NCI-H2029 treated with DMSO at 0.1 percent for 48 hours (cell line): ENCODE measurements at regions not wholly inside any gene's neighbourhood (a gene's known extent, or its start where the extent isn't known, plus 50 kb on each side); places are given as distances from the start of the nearest gene placed in this dataset.
"Not testable (repeated sequence)": the region's sequence is repeated elsewhere in the genome, so short reads cannot be mapped to it uniquely, and the experiment has no call there.

Experiments
- DNase-seq: peaks from one replicate; lab custom pipeline; 2025; lab: John Stamatoyannopoulos, UW

GRCh38 chr6:19329078-19329477, 508.1 kb upstream of the ID4 start:
- DNase-seq: no peak

- DNase-seq: no peak
Observed at GRCh38 chr6:19331089-19331488, 506.1 kb upstream of the ID4 start.

DNA sequence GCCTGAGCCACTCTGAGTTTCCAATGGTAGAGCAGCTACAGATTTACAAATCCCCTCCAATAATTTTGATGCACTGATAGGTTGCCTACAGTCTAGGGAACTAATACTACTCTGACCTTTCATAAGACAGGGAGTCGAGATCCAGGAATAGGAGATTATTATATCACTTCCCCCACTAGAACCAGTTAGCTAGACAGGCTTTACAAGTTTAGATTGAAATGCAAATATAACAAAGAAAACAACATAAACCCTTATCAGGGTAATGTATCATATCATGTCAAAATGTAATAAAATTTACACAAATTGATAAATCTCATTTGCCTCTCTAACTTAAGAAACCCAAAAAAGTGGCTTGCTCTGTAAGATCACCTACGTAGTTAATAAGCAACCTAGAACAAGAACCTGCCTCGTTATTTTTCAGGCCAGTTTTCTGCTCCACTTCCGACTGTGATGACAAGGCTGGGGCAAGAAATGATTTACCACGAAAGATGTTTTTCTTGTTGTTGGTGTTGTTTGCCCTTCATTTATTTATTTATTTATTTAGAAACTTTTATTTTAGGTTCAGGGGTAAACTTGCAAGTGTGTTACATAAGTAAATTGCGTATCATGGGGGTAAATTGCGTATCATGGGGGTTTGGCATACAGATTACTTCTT, 504.2 kb upstream of the ID4 start:
- no peak for DNase-seq

DNA sequence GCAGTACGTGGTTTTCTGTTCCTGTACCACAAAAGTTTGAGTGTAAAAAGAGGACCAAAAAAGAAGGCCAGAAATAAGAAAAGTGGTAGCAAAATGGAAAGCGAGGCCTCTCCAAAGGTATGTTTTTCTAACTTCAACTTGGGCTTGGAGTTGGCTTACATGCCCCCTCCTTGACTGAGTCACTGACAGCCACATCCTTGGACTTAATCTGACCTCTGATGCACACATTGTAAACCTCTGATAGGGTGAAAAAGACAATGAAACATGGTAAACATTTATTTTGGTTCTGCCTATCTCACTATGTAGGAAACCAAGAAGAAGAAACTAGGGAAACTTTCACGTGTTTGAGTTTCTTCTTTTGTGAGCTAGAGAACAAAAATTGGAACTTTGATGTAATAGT, 503.2 kb upstream of the ID4 start:
- DNase-seq: no peak

DNA sequence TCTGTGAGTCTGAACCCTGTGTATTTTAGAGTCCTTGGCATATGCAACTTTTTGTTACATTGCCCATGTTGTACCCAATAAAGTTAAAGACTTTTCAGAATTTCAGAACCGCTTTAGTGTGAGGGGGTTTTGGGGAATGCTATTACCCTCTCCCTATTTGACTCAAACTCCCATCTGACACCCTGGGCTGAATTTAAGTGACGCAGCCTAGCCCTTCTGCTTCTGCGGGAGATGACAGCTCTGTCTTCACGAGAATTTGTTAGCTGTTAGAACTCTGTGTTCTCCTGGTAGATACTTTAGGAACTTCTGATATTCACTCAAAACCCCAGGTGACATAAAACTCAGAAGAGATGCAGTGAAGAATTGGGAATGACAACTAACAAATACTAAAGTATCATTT, 500.6 kb upstream of the ID4 start:
- no peak for DNase-seq

DNA sequence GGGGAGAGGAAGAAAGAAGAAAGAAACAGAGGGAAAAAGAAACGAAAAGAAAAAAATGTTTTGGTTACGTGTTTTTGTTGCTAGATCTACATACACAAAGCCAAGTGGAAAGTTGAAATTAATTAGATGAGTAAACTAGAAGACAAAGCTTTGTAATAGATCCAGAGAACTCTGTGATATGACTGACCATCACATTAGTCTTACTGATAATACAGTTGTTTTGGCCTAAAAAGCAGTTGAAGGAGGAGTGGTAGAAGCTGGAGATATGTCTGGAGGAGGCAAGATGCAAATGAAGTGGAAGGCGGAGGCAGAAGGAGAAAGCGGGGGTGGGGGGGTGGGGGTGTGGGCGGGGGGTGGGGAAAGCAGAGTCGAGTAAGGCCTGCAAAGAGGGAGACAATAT, 500.1 kb upstream of the ID4 start:
- no peak for DNase-seq

DNA sequence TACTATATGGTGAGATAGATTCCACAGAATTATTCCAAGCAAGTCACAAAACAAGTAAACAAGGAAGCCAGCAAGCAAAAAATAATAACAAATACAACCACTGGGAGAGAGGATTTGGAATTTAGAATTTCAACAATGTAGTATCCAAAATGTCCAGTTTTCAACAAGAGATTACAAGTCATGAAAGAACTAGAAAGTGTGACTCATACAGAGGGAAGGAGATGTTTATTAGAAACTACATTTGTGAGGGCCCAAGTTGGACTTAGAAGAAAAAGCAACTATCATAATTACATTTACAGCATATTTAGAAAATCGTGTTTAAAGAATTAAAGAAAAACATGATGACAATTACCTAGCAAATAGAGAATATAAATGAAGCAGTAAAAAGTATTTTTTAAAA, 494.6 kb upstream of the ID4 start:
- no peak for DNase-seq

DNA sequence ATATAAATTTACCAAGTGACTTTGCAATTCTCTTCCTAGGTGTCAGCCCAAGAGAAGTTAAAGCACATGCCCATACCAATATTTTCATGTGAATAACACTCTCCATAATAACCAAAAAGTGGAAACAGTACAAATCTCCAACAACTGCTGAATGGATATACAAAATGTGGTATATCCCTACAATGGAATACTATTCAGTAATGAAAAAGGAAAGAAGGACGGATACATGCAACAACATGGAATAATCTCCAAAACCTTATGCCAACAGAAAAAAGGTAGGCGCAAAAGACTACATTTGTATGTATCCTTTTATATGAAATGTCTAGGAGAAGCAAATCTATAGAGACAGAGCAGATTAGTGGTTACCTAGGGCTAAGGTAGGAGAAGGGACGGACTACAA, 487.7 kb upstream of the ID4 start:
- no peak for DNase-seq

- DNase-seq: no peak
Observed at GRCh38 chr6:19354181-19354580, 483.0 kb upstream of the ID4 start.

DNA sequence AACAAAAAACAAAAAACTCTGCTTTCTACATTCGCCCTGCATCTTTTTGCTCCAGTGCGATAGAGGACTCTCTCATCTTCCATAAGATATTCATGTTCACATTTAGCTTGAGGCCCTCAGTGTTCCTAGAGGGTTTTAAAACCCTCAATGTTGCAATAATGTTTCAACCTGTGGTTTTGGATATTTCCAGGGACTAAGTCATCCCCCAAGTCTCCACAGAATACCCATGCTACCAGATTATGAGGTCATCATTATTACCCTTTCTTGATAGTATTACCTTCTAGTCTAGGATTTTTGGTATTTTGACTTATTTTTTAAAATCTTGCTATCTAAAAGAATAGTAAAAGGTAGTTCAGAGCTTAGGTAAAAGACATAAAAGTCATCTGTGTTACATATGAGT, 480.5 kb upstream of the ID4 start:
- DNase-seq: no peak

- no peak for DNase-seq
Observed at GRCh38 chr6:19362396-19362795, 474.8 kb upstream of the ID4 start.

DNA sequence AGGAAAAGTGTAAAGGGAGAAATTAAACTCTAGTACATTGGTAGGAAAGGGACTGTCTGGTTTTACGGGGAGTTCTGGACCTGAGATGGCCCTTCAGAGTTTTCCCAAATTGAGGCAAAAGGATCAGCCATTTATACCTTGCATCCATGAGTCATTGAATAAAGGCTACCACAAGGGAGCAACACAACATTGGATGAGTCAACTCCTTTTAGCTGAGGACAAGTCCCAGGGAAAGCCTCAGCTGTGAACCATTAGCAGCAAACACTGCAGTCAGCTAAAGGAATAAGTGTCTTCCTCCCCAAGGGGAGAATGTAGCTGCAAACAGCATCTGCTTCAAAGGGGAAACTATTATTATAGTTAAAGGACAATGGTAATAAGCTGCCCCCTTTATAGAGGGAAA, 468.7 kb upstream of the ID4 start:
- no peak for DNase-seq

DNA sequence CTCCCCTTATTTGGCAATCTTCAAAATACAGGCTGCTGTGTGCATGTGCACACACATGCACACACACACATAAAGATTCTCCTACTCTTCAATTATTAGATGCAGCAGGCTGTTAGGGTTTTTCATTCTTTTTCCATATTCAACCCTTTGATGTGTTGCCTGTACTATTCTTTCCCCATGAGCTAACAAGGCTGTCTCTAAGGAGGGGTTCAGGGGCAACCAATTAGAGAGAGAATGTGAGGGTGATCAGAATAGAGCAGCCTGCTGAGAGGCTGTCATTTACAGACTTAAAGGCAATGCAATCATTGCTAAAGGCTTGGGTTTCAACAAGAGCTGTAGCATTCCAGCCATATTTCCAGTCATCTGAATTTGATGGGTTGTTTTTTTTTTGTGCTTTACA, 467.4 kb upstream of the ID4 start:
- no peak for DNase-seq

DNA sequence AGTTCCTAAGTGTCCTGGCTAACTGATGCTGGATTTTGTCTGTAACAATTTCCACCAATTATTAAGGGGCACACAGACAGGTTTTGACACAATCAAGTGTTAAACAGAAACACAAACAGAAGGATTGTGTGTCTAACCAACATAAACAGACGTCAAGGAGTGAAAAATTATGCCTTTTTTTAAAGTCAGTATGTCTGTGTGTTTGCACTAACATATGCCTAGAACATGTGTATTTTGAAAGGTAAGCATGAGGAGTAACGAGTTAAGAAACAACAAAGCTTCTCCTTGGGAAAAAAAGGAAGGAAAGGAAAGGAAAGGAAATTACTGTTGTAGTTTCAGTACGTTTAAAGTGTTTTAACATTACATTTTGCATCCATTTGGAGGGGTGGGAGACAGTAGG, 466.3 kb upstream of the ID4 start:
- DNase-seq: no peak

DNA sequence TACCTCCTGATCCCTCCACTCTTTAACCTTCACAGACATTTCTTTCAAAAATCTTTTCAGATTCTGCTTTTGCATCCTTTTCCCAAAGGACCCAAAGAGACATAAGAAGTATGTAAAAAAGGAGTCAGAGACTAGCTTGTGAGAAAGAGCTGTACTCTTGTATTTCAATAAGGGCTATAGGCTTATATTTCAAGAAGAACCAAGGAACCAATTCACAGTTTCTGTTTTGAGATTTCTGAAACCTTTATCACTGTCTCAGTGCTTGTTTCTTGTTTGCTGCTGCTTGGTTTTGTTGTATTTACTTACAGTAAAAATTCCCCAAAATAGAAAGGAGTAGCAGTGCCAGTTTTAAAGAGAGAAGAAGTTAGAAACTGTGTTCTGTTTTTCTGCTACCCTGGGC, 461.6 kb upstream of the ID4 start:
- DNase-seq: no peak

DNA sequence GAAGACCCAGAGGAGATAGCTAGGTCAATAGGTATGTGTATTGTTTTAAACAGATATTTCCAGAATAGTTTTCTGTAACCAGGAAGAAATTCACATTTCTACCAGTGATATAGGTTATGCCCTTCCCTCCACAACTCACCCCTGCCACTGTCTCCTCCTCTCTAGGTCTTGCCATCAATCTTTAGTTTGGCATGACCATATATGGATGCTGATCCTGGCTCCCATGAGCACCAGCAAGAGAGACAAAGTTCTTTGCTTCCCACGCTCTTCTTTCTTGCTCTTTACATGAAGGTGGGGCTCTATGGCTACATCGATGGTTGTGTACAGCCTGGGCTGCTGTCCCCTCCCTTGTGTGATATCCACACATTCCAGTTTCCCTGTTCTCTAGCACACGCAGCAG, 459.4 kb upstream of the ID4 start:
- DNase-seq: no peak

DNA sequence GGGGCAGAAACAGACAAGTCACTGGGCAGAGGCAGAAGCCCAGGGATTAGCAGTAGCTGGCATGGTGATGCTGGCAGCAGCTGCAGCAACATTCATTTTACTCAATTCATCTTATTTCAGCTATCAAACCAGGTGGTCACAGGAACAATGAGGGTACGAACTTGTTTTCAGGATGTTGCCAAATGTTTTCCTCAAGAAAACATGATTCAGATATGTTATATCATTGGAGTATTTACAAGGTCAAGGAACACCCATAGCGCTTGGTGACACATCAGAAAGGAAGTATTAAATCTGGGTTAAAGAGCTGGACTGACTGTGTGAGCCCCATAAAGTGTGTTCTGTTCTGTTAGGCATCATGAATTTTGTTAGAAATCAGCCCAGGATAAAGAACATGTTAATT, 456.9 kb upstream of the ID4 start:
- DNase-seq: no peak

GRCh38 chr6:19382676-19383075, 454.5 kb upstream of the ID4 start:
- DNase-seq: peak; percentile 82

GRCh38 chr6:19391926-19392325, 445.2 kb upstream of the ID4 start:
- no peak for DNase-seq

DNA sequence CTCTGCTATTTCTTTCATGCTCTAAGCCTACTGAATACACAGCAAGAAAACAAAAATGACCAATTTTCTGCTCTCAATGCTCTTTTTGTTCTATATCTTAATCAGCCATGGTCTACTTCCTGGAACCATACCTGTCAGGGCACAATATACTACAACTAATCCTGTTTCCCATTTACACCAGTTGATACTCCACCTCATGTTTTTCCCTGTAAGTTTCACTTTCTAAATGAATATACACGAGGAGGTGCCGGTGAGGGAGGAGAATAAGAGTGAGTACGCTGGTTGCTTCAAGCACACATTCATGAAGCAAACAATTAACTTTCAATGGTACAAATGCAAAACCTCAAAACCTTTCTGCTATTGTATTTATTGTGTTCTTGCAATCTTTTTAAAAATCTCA, 443.1 kb upstream of the ID4 start:
- no peak for DNase-seq

DNA sequence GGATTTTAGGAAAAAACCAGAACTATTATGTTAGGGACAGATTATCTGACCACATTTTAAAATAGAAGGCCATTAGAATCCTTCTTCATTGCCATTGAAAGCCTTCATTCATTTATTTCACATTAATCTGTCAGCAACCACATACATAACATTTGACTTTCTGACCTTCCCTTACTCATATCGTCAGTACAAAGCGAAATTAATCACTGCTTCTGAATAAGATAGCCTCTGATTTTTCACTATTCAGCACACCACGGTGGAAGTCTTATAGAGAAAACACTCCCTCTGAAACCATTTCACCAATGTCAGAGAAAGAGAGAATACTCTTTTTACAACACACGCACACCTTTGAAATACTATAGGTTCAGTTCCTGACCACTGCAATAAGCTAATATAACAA, 442.5 kb upstream of the ID4 start:
- DNase-seq: no peak

GRCh38 chr6:19395316-19395715, 441.9 kb upstream of the ID4 start:
- DNase-seq: no peak

GRCh38 chr6:19399406-19399805, 437.8 kb upstream of the ID4 start:
- peak; percentile 27 for DNase-seq

- not testable (repeated sequence) for DNase-seq
Observed at GRCh38 chr6:19404884-19405283, 432.3 kb upstream of the ID4 start.

DNA sequence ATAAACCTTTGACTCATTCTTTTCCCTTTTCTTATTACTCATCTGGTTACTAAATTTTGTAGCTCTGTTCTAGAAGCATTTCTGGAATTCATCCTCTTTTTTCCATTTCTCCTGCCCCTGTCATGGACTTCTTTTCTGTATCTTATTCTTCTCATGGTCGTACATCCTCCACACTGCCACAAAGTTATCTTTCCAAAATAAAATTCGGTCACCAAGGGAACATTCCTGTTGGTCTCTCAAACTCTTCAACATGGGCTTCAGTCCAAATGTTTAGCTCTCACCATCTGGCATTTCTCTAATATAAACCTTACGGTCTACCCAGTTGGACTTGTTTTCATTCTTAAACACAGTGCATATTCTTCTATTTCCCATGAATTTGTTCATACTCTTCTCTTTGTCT, 428.8 kb upstream of the ID4 start:
- no peak for DNase-seq
